Activated T-cell treated with anti-CD3 and anti-CD28 coated beads, Interleukin-2, amount 50 U/mL, for 1 hour (primary cell): ENCODE measurements at regions not wholly inside any gene's neighbourhood (a gene's known extent, or its start where the extent isn't known, plus 50 kb on each side); places are given as distances from the start of the nearest gene placed in this dataset.

Experiments
- DNase-seq: peaks from one replicate; pipeline ENCODE4 v3.0.0-alpha.2; 2020

GRCh38 chr1:36537991-36538390, 55.3 kb upstream of the CSF3R start:
- DNase-seq, result no peak

GRCh38 chr1:36537190-36537768, 54.6 kb upstream of the CSF3R start:
- DNase-seq, result no peak

- no peak for DNase-seq
These were observed 54.0 kb upstream of the CSF3R start for GRCh38 chr1:36536727-36537126.

GRCh38 chr1:36534711-36535412, 52.1 kb upstream of the CSF3R start:
- DNase-seq, result no peak

GRCh38 chr1:36533897-36534296, 51.2 kb upstream of the CSF3R start:
- no peak for DNase-seq

- DNase-seq, result no peak
These were observed 50.2 kb upstream of the CSF3R start for GRCh38 chr1:36532810-36533401.
